ENCODE measurements at regions not wholly inside any gene's neighbourhood (a gene's known extent, or its start where the extent isn't known, plus 50 kb on each side); places are given as distances from the start of the nearest gene placed in this dataset.
"Not testable (repeated sequence)": the region's sequence is repeated elsewhere in the genome, so short reads cannot be mapped to it uniquely, and the experiment has no call there.

GRCh38 chr16:32873120-32873519 lies 197.2 kb upstream of the TP53TG3 start:
- not testable (repeated sequence) for TF ChIP-seq CTCF, POLR2A (IDR thresholded peaks at IDR 0.05)
